BE2C (cell line): ENCODE measurements at regions not wholly inside any gene's neighbourhood (a gene's known extent, or its start where the extent isn't known, plus 50 kb on each side); places are given as distances from the start of the nearest gene placed in this dataset.
"Not testable (repeated sequence)": the region's sequence is repeated elsewhere in the genome, so short reads cannot be mapped to it uniquely, and the experiment has no call there.

Experiments
- DNase-seq: peaks from one replicate; pipeline ENCODE4 v3.0.0-alpha.2; 2020
- H3K27me3 ChIP-seq: fragments of 250-450 bp; sonication (Bioruptor Pico); 2 replicates; pipeline ENCODE4 v1.5.1; 2020; ENCODE audit warnings: mild to moderate bottlenecking
- H3K36me3 ChIP-seq: fragments of 250-450 bp; sonication (Bioruptor Pico); 2 replicates; pipeline ENCODE4 v1.5.1; 2020; ENCODE audit warnings: mild to moderate bottlenecking
- H3K4me1 ChIP-seq: fragments of 250-450 bp; sonication (Bioruptor Pico); 2 replicates; pipeline ENCODE4 v1.5.1; 2020
- H3K4me3 ChIP-seq: 2 replicates; pipeline ENCODE4 v1.5.1; 2011; ENCODE audit warnings: low read depth, low read length
- H3K9me3 ChIP-seq: fragments of 250-450 bp; sonication (Bioruptor Pico); 2 replicates; pipeline ENCODE4 v1.5.1; 2020
- TF ChIP-seq, protein P1 (sequence below): IDR thresholded peaks from 2 replicates; pipeline ENCODE4 v1.5.1; 2012; ENCODE audit warnings: mild to moderate bottlenecking, low read depth, low read length

- Histone ChIP-seq H3K4me1 (no peaks in the 10 kb centered on the region), H3K4me3 (no peak overlapping the region), H3K9me3 (no peaks in the 10 kb centered on the region; the same call in none of the 2 replicates), H3K27me3 (no peaks in the 10 kb centered on the region), H3K36me3 (no peaks in the 10 kb centered on the region)
- TF ChIP-seq, protein P1, sequence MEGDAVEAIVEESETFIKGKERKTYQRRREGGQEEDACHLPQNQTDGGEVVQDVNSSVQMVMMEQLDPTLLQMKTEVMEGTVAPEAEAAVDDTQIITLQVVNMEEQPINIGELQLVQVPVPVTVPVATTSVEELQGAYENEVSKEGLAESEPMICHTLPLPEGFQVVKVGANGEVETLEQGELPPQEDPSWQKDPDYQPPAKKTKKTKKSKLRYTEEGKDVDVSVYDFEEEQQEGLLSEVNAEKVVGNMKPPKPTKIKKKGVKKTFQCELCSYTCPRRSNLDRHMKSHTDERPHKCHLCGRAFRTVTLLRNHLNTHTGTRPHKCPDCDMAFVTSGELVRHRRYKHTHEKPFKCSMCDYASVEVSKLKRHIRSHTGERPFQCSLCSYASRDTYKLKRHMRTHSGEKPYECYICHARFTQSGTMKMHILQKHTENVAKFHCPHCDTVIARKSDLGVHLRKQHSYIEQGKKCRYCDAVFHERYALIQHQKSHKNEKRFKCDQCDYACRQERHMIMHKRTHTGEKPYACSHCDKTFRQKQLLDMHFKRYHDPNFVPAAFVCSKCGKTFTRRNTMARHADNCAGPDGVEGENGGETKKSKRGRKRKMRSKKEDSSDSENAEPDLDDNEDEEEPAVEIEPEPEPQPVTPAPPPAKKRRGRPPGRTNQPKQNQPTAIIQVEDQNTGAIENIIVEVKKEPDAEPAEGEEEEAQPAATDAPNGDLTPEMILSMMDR = no peak
- DNase-seq = no peak
Observed at GRCh38 chr5:98330871-98331270, 442.6 kb upstream of the RGMB start.

DNA sequence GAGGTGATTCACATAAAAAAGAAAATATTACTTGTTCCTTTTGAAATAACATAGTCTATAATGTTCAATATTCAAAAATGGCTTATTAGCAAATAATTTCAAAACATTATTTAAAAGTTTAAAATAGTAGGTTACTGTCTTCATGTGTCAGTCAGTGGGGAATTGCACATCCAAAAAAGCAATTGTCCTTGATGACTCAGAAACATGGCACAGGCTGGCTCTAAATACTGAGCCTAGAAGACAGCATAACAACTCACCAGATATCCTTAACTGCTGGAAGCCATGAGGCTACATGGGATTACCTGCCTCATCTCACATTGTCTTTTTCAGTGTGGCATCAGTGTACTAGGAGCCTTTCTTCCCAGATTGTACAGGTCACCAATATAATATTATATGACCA is 439.5 kb upstream of the RGMB start:
- DNase-seq = no peak
- H3K4me3 ChIP-seq = no peak overlapping the region
- H3K4me1 ChIP-seq = no peaks in the 10 kb centered on the region
- no peaks in the 10 kb centered on the region for H3K36me3 ChIP-seq
- H3K27me3 ChIP-seq = no peaks in the 10 kb centered on the region
- H3K9me3 ChIP-seq = no peaks in the 10 kb centered on the region
- TF ChIP-seq, protein P1 = no peak

GRCh38 chr5:98334946-98335345 is 438.5 kb upstream of the RGMB start:
- Histone ChIP-seq H3K9me3 (no peaks in the 10 kb centered on the region), H3K36me3 (no peaks in the 10 kb centered on the region), H3K4me1 (no peaks in the 10 kb centered on the region), H3K27me3 (no peaks in the 10 kb centered on the region), H3K4me3 (no peak overlapping the region)
- no peak for DNase-seq
- TF ChIP-seq, protein P1 = no peak

GRCh38 chr5:98339141-98339848 is 434.2 kb upstream of the RGMB start:
- no peak for DNase-seq
- no peaks in the 10 kb centered on the region for H3K4me1 ChIP-seq
- no peaks in the 10 kb centered on the region for H3K36me3 ChIP-seq
- H3K4me3 ChIP-seq = no peak overlapping the region
- no peaks in the 10 kb centered on the region for H3K9me3 ChIP-seq
- TF ChIP-seq, protein P1 = no peak
- no peaks in the 10 kb centered on the region for H3K27me3 ChIP-seq

GRCh38 chr5:98341038-98342032 is 432.1 kb upstream of the RGMB start:
- H3K4me1 ChIP-seq = no peaks in the 10 kb centered on the region
- no peak for DNase-seq
- no peaks in the 10 kb centered on the region for H3K27me3 ChIP-seq
- no peaks in the 10 kb centered on the region for H3K9me3 ChIP-seq
- no peaks in the 10 kb centered on the region for H3K36me3 ChIP-seq
- TF ChIP-seq, protein P1 = no peak
- no peak overlapping the region for H3K4me3 ChIP-seq

DNA sequence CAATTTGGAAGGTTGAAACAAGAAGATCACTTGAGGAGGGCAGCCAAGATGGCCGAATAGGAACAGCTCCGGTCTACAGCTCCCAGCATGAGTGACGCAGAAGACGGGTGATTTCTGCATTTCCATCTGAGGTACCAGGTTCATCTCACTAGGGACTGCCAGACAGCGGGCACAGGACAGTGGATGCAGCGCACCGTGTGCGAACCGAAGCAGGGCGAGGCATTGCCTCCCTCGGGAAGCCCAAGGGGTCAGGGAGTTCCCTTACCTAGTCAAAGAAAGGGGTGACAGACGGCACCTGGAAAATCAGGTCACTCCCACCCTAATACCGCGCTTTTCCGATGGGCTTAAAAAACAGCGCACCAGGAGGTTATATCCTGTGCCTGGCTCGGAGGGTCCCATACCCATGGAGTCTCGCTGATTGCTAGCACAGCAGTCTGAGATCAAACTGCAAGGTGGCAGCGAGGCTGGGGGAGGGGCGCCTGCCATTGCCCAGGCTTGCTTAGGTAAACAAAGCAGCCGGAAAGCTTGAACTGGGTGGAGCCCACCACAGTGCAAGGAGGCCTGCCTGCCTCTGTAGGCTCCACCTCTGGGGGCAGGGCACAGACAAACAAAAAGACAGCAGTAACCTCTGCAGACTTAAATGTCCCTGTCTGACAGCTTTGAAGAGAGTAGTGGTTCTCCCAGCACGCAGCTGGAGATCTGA is 430.4 kb upstream of the RGMB start:
- H3K4me3 ChIP-seq, DNase-seq, H3K9me3 ChIP-seq, H3K27me3 ChIP-seq, H3K36me3 ChIP-seq, H3K4me1 ChIP-seq: not testable (repeated sequence)
